Naive thymus-derived CD8-positive, alpha-beta T cell (primary cell): ENCODE measurements at regions not wholly inside any gene's neighbourhood (a gene's known extent, or its start where the extent isn't known, plus 50 kb on each side); places are given as distances from the start of the nearest gene placed in this dataset.
"Not testable (repeated sequence)": the region's sequence is repeated elsewhere in the genome, so short reads cannot be mapped to it uniquely, and the experiment has no call there.

ENCODE experiments used
- ATAC-seq, 2 donors: fragments of 150-1000 bp; cut with Tn5 transposase in 1 of 2; sonication (Bioruptor Pico), chemical (Tn5 transposase) in 1 of 2; 1 replicate in 1 of 2; 2 replicates in 1 of 2; pipeline ENCODE4 v1.10.0; 2021; ENCODE audit warnings: mild to moderate bottlenecking in 2 of 2, moderate library complexity in 2 of 2
- POLR2A ChIA-PET: fragments of 350-600 bp; sonication (Branson Sonifier 250); formaldehyde crosslinking; loops from one replicate; lab custom pipeline; 2021; ENCODE audit warnings: antibody characterized with exemption; lab: Charles Lee
- DNase-seq, 10 donors: peaks; one replicate each; pipeline versions ENCODE4 v3.0.0 to v3.0.0-alpha.2; 2020 to 2022
- H3K27ac Mint-ChIP-seq, 10 donors: one replicate each; pipeline ENCODE4 v1.8.0; 2020 to 2022; ENCODE audit warnings: mild to moderate bottlenecking in 10 of 10, mixed read lengths in 10 of 10, moderate library complexity in 4 of 10, inconsistent platforms in 1 of 10
- H3K27me3 Mint-ChIP-seq, 5 donors: one replicate each; pipeline ENCODE4 v1.8.0; 2021 to 2022; ENCODE audit warnings: mixed read lengths in 5 of 5
- H3K36me3 Mint-ChIP-seq, 3 donors: one replicate each; pipeline ENCODE4 v1.8.0; 2020 to 2022; ENCODE audit warnings: mixed read lengths in 3 of 3, mild to moderate bottlenecking in 2 of 3, inconsistent platforms in 1 of 3
- H3K4me1 Mint-ChIP-seq, 4 donors: one replicate each; pipeline ENCODE4 v1.8.0; 2021 to 2022; ENCODE audit warnings: mixed read lengths in 4 of 4
- H3K4me3 Mint-ChIP-seq, 10 donors: one replicate each; pipeline ENCODE4 v1.8.0; 2020 to 2022; ENCODE audit warnings: mild to moderate bottlenecking in 10 of 10, mixed read lengths in 10 of 10, moderate library complexity in 6 of 10, inconsistent platforms in 1 of 10
- H3K9me3 Mint-ChIP-seq, 9 donors: one replicate each; pipeline ENCODE4 v1.8.0; 2020 to 2022; ENCODE audit warnings: mixed read lengths in 9 of 9, mild to moderate bottlenecking in 3 of 9, inconsistent platforms in 1 of 9, moderate library complexity in 1 of 9

GRCh38 chr12:47458279-47458678 is 247.6 kb downstream of the RPAP3 start:
- peaks cover 0 to 5% (median 0%) of the 10 kb centered on the region in 5 donors for H3K27me3 Mint-ChIP-seq
- no peak overlapping the region for H3K27ac Mint-ChIP-seq
- POLR2A ChIA-PET: no interaction called here
- no peak for DNase-seq
- no peak for ATAC-seq
- H3K4me3 Mint-ChIP-seq: no peak overlapping the region
- H3K36me3 Mint-ChIP-seq: peaks cover 0 to 26% (median 19%) of the 10 kb centered on the region in 3 donors
- H3K4me1 Mint-ChIP-seq: peaks cover 0 to 3% (median 0%) of the 10 kb centered on the region in 4 donors
- peaks cover 1 to 59% (median 27%) of the 10 kb centered on the region in 9 donors for H3K9me3 Mint-ChIP-seq

GRCh38 chr12:47449797-47450196 is 256.0 kb downstream of the RPAP3 start:
- Mint-ChIP-seq H3K36me3 (peaks cover 0 to 8% (median 2%) of the 10 kb centered on the region in 3 donors), H3K9me3 (peaks cover under 1 to 11% (median 5%) of the 10 kb centered on the region in 9 donors)
- POLR2A ChIA-PET: no interaction called here

GRCh38 chr12:47442310-47442709 is 263.5 kb downstream of the RPAP3 start:
- H3K4me1 Mint-ChIP-seq: no peaks in the 10 kb centered on the region
- no peak overlapping the region for H3K4me3 Mint-ChIP-seq
- POLR2A ChIA-PET: no interaction called here
- ATAC-seq (no peak), DNase-seq (no peak)
- peaks cover 14 to 66% (median 49%) of the 10 kb centered on the region in 9 donors for H3K9me3 Mint-ChIP-seq
- H3K27ac Mint-ChIP-seq: no peak overlapping the region
- peaks cover 0 to 55% (median 19%) of the 10 kb centered on the region in 3 donors for H3K36me3 Mint-ChIP-seq
- no peaks in the 10 kb centered on the region for H3K27me3 Mint-ChIP-seq

More at GRCh38 chr12:47449797-47450196, 256.0 kb downstream of the RPAP3 start:
- Mint-ChIP-seq H3K4me1 (no peaks in the 10 kb centered on the region), H3K27ac (peak overlapping the region in 1 of 10 donors; percentile 13), H3K27me3 (peaks cover 0 to 3% (median 0%) of the 10 kb centered on the region in 5 donors), H3K4me3 (no peak overlapping the region)
- ATAC-seq: no peak
- no peak for DNase-seq

GRCh38 chr12:47441490-47441889 is 264.3 kb downstream of the RPAP3 start:
- Mint-ChIP-seq H3K27ac (no peak overlapping the region), H3K4me1 (peaks cover 0 to under 1% (median 0%) of the 10 kb centered on the region in 4 donors), H3K4me3 (no peak overlapping the region), H3K36me3 (peaks cover 0 to 55% (median 19%) of the 10 kb centered on the region in 3 donors), H3K9me3 (peaks cover 15 to 66% (median 49%) of the 10 kb centered on the region in 9 donors), H3K27me3 (no peaks in the 10 kb centered on the region)
- POLR2A ChIA-PET: no interaction called here
- DNase-seq (no peak), ATAC-seq (no peak)

GRCh38 chr12:47438175-47438574 is 267.7 kb downstream of the RPAP3 start:
- DNase-seq (no peak), ATAC-seq (no peak)
- Mint-ChIP-seq H3K27me3 (peaks cover 0 to 1% (median 0%) of the 10 kb centered on the region in 5 donors), H3K27ac (no peak overlapping the region), H3K36me3 (peaks cover 0 to 33% (median 13%) of the 10 kb centered on the region in 3 donors), H3K4me1 (peaks cover 0 to 1% (median 0%) of the 10 kb centered on the region in 4 donors), H3K4me3 (no peak overlapping the region), H3K9me3 (peaks cover 9 to 49% (median 30%) of the 10 kb centered on the region in 9 donors)
- POLR2A ChIA-PET: no interaction called here

GRCh38 chr12:47437570-47437969 is 268.3 kb downstream of the RPAP3 start:
- no peak for ATAC-seq
- peaks cover 0 to 1% (median 0%) of the 10 kb centered on the region in 4 donors for H3K4me1 Mint-ChIP-seq
- H3K27ac Mint-ChIP-seq: no peak overlapping the region
- H3K4me3 Mint-ChIP-seq: no peak overlapping the region
- peaks cover 0 to 1% (median 0%) of the 10 kb centered on the region in 5 donors for H3K27me3 Mint-ChIP-seq
- peaks cover 9 to 43% (median 24%) of the 10 kb centered on the region in 9 donors for H3K9me3 Mint-ChIP-seq
- POLR2A ChIA-PET: no interaction called here
- H3K36me3 Mint-ChIP-seq: peaks cover 0 to 27% (median 8%) of the 10 kb centered on the region in 3 donors
- no peak for DNase-seq

- H3K27ac Mint-ChIP-seq: no peak overlapping the region
- peaks cover 0 to 13% (median 8%) of the 10 kb centered on the region in 3 donors for H3K36me3 Mint-ChIP-seq
- POLR2A ChIA-PET: no interaction called here
- peaks cover 0 to 1% (median 0%) of the 10 kb centered on the region in 5 donors for H3K27me3 Mint-ChIP-seq
- DNase-seq (no peak), ATAC-seq (no peak)
- no peak overlapping the region for H3K4me3 Mint-ChIP-seq
- H3K4me1 Mint-ChIP-seq: peaks cover 0 to 1% (median 0%) of the 10 kb centered on the region in 4 donors
- peaks cover 6 to 27% (median 11%) of the 10 kb centered on the region in 9 donors for H3K9me3 Mint-ChIP-seq
Measured at GRCh38 chr12:47433876-47434275, 272.0 kb downstream of the RPAP3 start.

GRCh38 chr12:47426678-47427309 is 279.0 kb downstream of the RPAP3 start:
- not testable (repeated sequence) for H3K36me3 Mint-ChIP-seq

GRCh38 chr12:47422611-47423010 is 283.2 kb downstream of the RPAP3 start:
- POLR2A ChIA-PET: no interaction called here
- Mint-ChIP-seq H3K4me1 (peaks cover 9 to 26% (median 14%) of the 10 kb centered on the region in 4 donors), H3K27me3 (peaks cover 0 to 1% (median 0%) of the 10 kb centered on the region in 5 donors), H3K9me3 (peaks cover 0 to 12% (median 7%) of the 10 kb centered on the region in 9 donors), H3K27ac (no peak overlapping the region), H3K4me3 (no peak overlapping the region), H3K36me3 (peaks cover 0 to 7% (median 0%) of the 10 kb centered on the region in 3 donors)
- DNase-seq: no peak
- no peak for ATAC-seq

More at GRCh38 chr12:47426678-47427309, 279.0 kb downstream of the RPAP3 start:
- POLR2A ChIA-PET: interaction anchor here (0.6 kb wide), 1 partner anchor 389 kb away, joined by 3 read pairs; no protein-coding TSS in a partner anchor
- not testable (repeated sequence) for H3K27me3 Mint-ChIP-seq, ATAC-seq
- peak in 3 of 10 donors; percentile 6 to 34 (median 26) for DNase-seq
- H3K9me3 Mint-ChIP-seq: peaks cover 0 to 12% (median 7%) of the 10 kb centered on the region in 9 donors
- peaks cover 9 to 21% (median 13%) of the 10 kb centered on the region in 4 donors for H3K4me1 Mint-ChIP-seq
- H3K4me3 Mint-ChIP-seq: peak overlapping the region; percentile 2 to 83 (median 66)
- H3K27ac Mint-ChIP-seq: peak overlapping the region in 8 of 10 donors; percentile 35 to 93 (median 80)

GRCh38 chr12:47419497-47419896 is 286.3 kb downstream of the RPAP3 start:
- peaks cover 0 to 3% (median 0%) of the 10 kb centered on the region in 3 donors for H3K36me3 Mint-ChIP-seq
- no peak overlapping the region for H3K4me3 Mint-ChIP-seq
- H3K4me1 Mint-ChIP-seq: peaks cover 4 to 11% (median 8%) of the 10 kb centered on the region in 4 donors
- DNase-seq: no peak
- no peaks in the 10 kb centered on the region for H3K9me3 Mint-ChIP-seq
- no peaks in the 10 kb centered on the region for H3K27me3 Mint-ChIP-seq
- no peak overlapping the region for H3K27ac Mint-ChIP-seq
- ATAC-seq: no peak
- POLR2A ChIA-PET: no interaction called here

- Mint-ChIP-seq H3K27ac (peak overlapping the region in 1 of 10 donors; percentile 55), H3K27me3 (no peaks in the 10 kb centered on the region), H3K4me3 (no peak overlapping the region), H3K4me1 (peaks cover 13 to 23% (median 22%) of the 10 kb centered on the region in 4 donors), H3K9me3 (no peaks in the 10 kb centered on the region), H3K36me3 (peaks cover 0 to 2% (median 0%) of the 10 kb centered on the region in 3 donors)
- no peak for ATAC-seq
- no peak for DNase-seq
- POLR2A ChIA-PET: interaction anchor here (0.6 kb wide), 1 partner anchor 177 kb away, joined by 3 read pairs; no protein-coding TSS in a partner anchor
Measured at GRCh38 chr12:47417955-47418354, 287.9 kb downstream of the RPAP3 start.

GRCh38 chr12:47417121-47417520 is 288.7 kb downstream of the RPAP3 start:
- no peak for ATAC-seq
- POLR2A ChIA-PET: no interaction called here
- H3K27me3 Mint-ChIP-seq: no peaks in the 10 kb centered on the region
- peaks cover 15 to 31% (median 30%) of the 10 kb centered on the region in 4 donors for H3K4me1 Mint-ChIP-seq
- H3K9me3 Mint-ChIP-seq: no peaks in the 10 kb centered on the region
- no peak overlapping the region for H3K27ac Mint-ChIP-seq
- H3K36me3 Mint-ChIP-seq: no peaks in the 10 kb centered on the region
- DNase-seq: no peak
- H3K4me3 Mint-ChIP-seq: no peak overlapping the region

GRCh38 chr12:47415054-47415453 is 290.8 kb downstream of the RPAP3 start:
- peaks cover 23 to 52% (median 50%) of the 10 kb centered on the region in 4 donors for H3K4me1 Mint-ChIP-seq
- POLR2A ChIA-PET: no interaction called here
- ATAC-seq (no peak), DNase-seq (no peak)
- no peaks in the 10 kb centered on the region for H3K36me3 Mint-ChIP-seq
- no peak overlapping the region for H3K4me3 Mint-ChIP-seq
- H3K9me3 Mint-ChIP-seq: no peaks in the 10 kb centered on the region
- no peaks in the 10 kb centered on the region for H3K27me3 Mint-ChIP-seq
- peak overlapping the region in 1 of 10 donors; percentile 6 for H3K27ac Mint-ChIP-seq
